Stimulated activated CD4-positive, alpha-beta T cell treated with anti-CD3 and anti-CD28 coated beads, TNF-alpha, amount 100 ng/mL, for 24 hours (primary cell): ENCODE measurements at regions not wholly inside any gene's neighbourhood (a gene's known extent, or its start where the extent isn't known, plus 50 kb on each side); places are given as distances from the start of the nearest gene placed in this dataset.

ENCODE experiments used
- DNase-seq, 3 experiments: peaks; one replicate each; pipeline ENCODE4 v3.0.0-alpha.2; 2020; ENCODE audit warnings: low read depth in 3 of 3

GRCh38 chr4:12873351-12873750 is 610.8 kb downstream of the RAB28 start:
- DNase-seq: no peak

- DNase-seq: no peak
These were observed 622.7 kb downstream of the RAB28 start for GRCh38 chr4:12861422-12861821.

- no peak for DNase-seq
These were observed 631.5 kb downstream of the RAB28 start for GRCh38 chr4:12852338-12853307.

GRCh38 chr4:12846368-12846767 is 637.8 kb downstream of the RAB28 start:
- DNase-seq: no peak

- DNase-seq: no peak
These were observed 640.0 kb downstream of the RAB28 start for GRCh38 chr4:12844141-12844540.

GRCh38 chr4:12827966-12828365 is 656.2 kb downstream of the RAB28 start:
- DNase-seq: no peak

- DNase-seq: no peak
These were observed 692.6 kb downstream of the RAB28 start for GRCh38 chr4:12791536-12791935.

GRCh38 chr4:12787261-12787660 is 696.9 kb downstream of the RAB28 start:
- no peak for DNase-seq

- no peak for DNase-seq
These were observed 705.4 kb downstream of the RAB28 start for GRCh38 chr4:12778706-12779105.

- DNase-seq: no peak
These were observed 705.9 kb downstream of the RAB28 start for GRCh38 chr4:12778191-12778590.

- no peak for DNase-seq
These were observed 713.8 kb downstream of the RAB28 start for GRCh38 chr4:12770351-12770750.

- DNase-seq: no peak
These were observed 722.4 kb downstream of the RAB28 start for GRCh38 chr4:12761694-12762093.

GRCh38 chr4:12747154-12747553 is 737.0 kb downstream of the RAB28 start:
- no peak for DNase-seq

GRCh38 chr4:12746221-12746620 is 737.9 kb downstream of the RAB28 start:
- DNase-seq: no peak

- DNase-seq: no peak
These were observed 749.6 kb downstream of the RAB28 start for GRCh38 chr4:12734586-12734985.

GRCh38 chr4:12729384-12729783 is 754.8 kb downstream of the RAB28 start:
- no peak for DNase-seq

GRCh38 chr4:12724510-12724909 is 759.6 kb downstream of the RAB28 start:
- DNase-seq: no peak

- DNase-seq: no peak
These were observed 760.2 kb downstream of the RAB28 start for GRCh38 chr4:12723849-12724447.

- DNase-seq: no peak
These were observed 767.2 kb downstream of the RAB28 start for GRCh38 chr4:12716896-12717295.

GRCh38 chr4:12712648-12713339 is 771.3 kb downstream of the RAB28 start:
- no peak for DNase-seq

GRCh38 chr4:12707381-12708175 is 776.6 kb downstream of the RAB28 start:
- DNase-seq: no peak

- DNase-seq: no peak
These were observed 781.1 kb downstream of the RAB28 start for GRCh38 chr4:12703036-12703435.
